ENCODE measurements at regions not wholly inside any gene's neighbourhood (a gene's known extent, or its start where the extent isn't known, plus 50 kb on each side); places are given as distances from the start of the nearest gene placed in this dataset.

DNA sequence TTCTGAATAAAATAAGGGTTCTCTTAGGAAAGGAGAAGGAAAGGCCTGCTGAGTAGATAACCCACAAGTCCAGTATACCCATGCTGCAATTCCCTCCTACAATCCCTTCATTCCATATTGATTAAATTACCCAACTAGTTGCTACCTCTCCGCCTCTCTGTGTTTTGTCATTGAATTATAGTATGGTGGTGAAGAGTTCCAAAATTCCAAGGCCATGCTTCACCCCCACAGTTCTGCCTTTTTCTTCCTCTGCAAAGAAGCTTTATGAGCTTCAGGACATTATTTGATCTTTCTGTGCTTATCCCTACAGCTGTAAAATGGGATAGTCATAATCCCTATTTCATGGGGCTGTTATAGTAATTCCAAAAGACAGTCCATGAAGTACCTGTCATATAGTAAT, 215.6 kb downstream of the ACTL7B start:
- TF ChIP-seq, protein P1, sequence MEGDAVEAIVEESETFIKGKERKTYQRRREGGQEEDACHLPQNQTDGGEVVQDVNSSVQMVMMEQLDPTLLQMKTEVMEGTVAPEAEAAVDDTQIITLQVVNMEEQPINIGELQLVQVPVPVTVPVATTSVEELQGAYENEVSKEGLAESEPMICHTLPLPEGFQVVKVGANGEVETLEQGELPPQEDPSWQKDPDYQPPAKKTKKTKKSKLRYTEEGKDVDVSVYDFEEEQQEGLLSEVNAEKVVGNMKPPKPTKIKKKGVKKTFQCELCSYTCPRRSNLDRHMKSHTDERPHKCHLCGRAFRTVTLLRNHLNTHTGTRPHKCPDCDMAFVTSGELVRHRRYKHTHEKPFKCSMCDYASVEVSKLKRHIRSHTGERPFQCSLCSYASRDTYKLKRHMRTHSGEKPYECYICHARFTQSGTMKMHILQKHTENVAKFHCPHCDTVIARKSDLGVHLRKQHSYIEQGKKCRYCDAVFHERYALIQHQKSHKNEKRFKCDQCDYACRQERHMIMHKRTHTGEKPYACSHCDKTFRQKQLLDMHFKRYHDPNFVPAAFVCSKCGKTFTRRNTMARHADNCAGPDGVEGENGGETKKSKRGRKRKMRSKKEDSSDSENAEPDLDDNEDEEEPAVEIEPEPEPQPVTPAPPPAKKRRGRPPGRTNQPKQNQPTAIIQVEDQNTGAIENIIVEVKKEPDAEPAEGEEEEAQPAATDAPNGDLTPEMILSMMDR (conservative IDR thresholded peaks at IDR 0.05 in 1 of 2, IDR thresholded peaks at IDR 0.05 in 1 of 2; ENCODE audit: extremely low read depth in 1 of 2, insufficient read depth in 1 of 2, low read depth in 1 of 2, low read length in 2 of 2): no peak
- TF ChIP-seq EZH2 (IDR thresholded peaks at IDR 0.05; ENCODE audit: borderline replicate concordance, low read length): no peak
